Muscle of leg (tissue), 3 donors: ENCODE measurements at regions not wholly inside any gene's neighbourhood (a gene's known extent, or its start where the extent isn't known, plus 50 kb on each side); places are given as distances from the start of the nearest gene placed in this dataset.
A peak's percentile ranks its signal among the peaks of the same experiment; 100 is the strongest.
"Not testable (repeated sequence)": the region's sequence is repeated elsewhere in the genome, so short reads cannot be mapped to it uniquely, and the experiment has no call there.

Source experiments
- DNase-seq: peaks from one replicate; pipeline ENCODE4 v3.0.0; 2013
- H3K27ac ChIP-seq: one replicate; pipeline ENCODE4 v1.5.1; 2013; ENCODE audit warnings: mild to moderate bottlenecking, low read length, control low read depth
- H3K27me3 ChIP-seq: one replicate; pipeline ENCODE4 v1.6.1; 2013; ENCODE audit warnings: low read length; ENCODE audit not compliant: control insufficient read depth, insufficient read depth
- H3K36me3 ChIP-seq: one replicate; pipeline ENCODE4 v1.6.1; 2013; ENCODE audit warnings: low read length; ENCODE audit not compliant: control insufficient read depth, insufficient read depth
- H3K4me1 ChIP-seq: one replicate; pipeline ENCODE4 v1.6.1; 2013; ENCODE audit warnings: low read length; ENCODE audit not compliant: control insufficient read depth, insufficient read depth
- H3K4me3 ChIP-seq: one replicate; pipeline ENCODE4 v1.5.1; 2013; ENCODE audit warnings: low read length, control low read depth
- H3K9me3 ChIP-seq: replicated peaks from 2 replicates; pipeline ENCODE4 v1.6.1; 2013; ENCODE audit warnings: low read depth, low read length; ENCODE audit not compliant: control insufficient read depth
- WGBS: methylation state at CpG from one replicate; pipeline ENCODE4 v1.1.5; 2013; ENCODE audit warnings: missing lambda C conversion rate; ENCODE audit not compliant: insufficient coverage; 5-methylcytosine and 5-hydroxymethylcytosine counted together

GRCh38 chr10:33966946-33967345, 632.5 kb upstream of the NRP1 start:
- WGBS: 96% methylated on average over 3 of the region's 4 CpGs
- DNase-seq: no peak
- Histone ChIP-seq H3K4me3 (no peak overlapping the region), H3K9me3 (no peaks in the 10 kb centered on the region), H3K27me3 (no peaks in the 10 kb centered on the region), H3K27ac (no peak overlapping the region), H3K4me1 (no peaks in the 10 kb centered on the region), H3K36me3 (no peaks in the 10 kb centered on the region)

GRCh38 chr10:33965795-33966581, 631.5 kb upstream of the NRP1 start:
- DNase-seq: no peak
- 90% methylated on average over 6 of the region's 6 CpGs for WGBS
- Histone ChIP-seq H3K36me3 (no peaks in the 10 kb centered on the region), H3K4me3 (no peak overlapping the region), H3K27ac (no peak overlapping the region), H3K9me3 (no peaks in the 10 kb centered on the region), H3K4me1 (no peaks in the 10 kb centered on the region), H3K27me3 (no peaks in the 10 kb centered on the region)

DNA sequence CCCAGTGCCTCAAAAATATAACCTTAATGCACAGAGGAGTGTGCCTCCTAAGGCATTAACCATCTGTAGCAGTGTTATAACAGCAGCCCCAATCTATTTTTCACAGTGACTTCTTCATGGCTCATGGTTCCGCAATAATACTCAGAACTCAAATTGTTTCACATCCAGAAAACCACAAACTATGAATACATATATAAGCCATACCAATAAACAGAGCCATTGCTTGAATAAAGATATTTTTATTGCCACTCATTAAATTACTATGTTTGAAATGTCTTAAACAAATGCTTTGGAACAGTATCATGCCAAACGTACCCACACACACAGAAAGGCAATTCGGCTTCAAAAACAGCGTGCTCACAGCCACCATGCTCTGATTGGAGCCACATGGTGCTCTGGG, 629.3 kb upstream of the NRP1 start:
- DNase-seq: no peak
- Histone ChIP-seq H3K4me1 (no peaks in the 10 kb centered on the region), H3K9me3 (no peaks in the 10 kb centered on the region), H3K27me3 (no peaks in the 10 kb centered on the region), H3K4me3 (no peak overlapping the region), H3K27ac (no peak overlapping the region), H3K36me3 (no peaks in the 10 kb centered on the region)
- WGBS: 66% methylated on average over 3 of the region's 4 CpGs

DNA sequence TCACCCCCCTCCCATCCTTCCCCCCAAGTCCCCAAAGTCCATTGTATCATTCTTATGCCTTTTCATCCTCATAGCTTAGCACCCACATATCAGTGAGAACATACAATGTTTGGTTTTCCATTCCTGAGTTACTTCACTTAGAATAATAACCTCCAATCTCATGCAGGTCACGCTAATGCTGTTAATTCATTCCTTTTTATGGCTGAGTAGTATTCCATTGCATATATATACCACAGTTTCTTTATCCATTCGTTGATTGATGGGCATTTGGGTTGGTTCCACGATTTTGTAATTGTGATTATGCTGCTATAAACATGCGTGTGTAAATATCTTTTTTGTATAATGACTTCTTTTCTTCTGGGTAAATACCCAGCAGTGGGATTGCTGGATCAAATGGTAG, 621.9 kb upstream of the NRP1 start:
- H3K27me3 ChIP-seq, H3K4me1 ChIP-seq, H3K4me3 ChIP-seq, H3K27ac ChIP-seq, H3K9me3 ChIP-seq, H3K36me3 ChIP-seq, DNase-seq: not testable (repeated sequence)
- no CpG with 5 or more reads among the region's 4 CpGs for WGBS

GRCh38 chr10:33955676-33956075, 621.2 kb upstream of the NRP1 start:
- Histone ChIP-seq H3K27me3 (no peaks in the 10 kb centered on the region), H3K36me3 (no peaks in the 10 kb centered on the region), H3K27ac (no peak overlapping the region), H3K9me3 (no peaks in the 10 kb centered on the region), H3K4me3 (no peak overlapping the region), H3K4me1 (no peaks in the 10 kb centered on the region)
- peak; percentile 53 for DNase-seq
- no CpG with 5 or more reads among the region's 1 CpG for WGBS

DNA sequence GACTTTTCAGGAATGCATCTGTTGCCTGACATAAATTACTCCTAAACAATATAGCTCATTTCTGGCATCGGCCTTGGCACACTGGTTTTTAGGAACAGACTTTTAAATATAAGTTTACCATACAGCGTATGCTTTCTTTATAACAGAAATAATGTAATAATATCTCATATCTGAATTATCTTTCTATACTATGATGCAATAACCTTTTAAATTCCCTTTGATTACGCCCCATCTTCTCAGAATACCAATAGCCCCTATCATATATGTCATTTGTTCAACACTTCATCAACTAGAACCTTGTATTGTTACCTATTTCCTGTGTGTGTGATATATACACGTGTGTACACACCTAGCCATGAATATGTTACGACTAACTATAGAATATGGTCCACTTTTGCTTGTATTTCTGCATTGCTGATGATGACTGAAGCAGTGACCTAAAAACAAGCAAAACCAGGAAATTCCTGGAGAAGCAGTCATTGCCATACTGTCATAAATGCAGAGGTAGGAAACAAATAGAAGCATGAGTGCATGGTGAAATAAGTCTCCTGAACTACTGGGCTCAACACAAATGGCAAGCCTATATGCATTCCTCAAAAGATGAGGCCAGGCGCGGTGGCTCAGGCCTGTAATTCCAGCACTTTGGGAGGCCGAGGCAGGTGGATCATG, 618.4 kb upstream of the NRP1 start:
- Histone ChIP-seq H3K27me3 (no peaks in the 10 kb centered on the region), H3K36me3 (no peaks in the 10 kb centered on the region), H3K9me3 (no peaks in the 10 kb centered on the region), H3K4me3 (no peak overlapping the region), H3K27ac (no peak overlapping the region), H3K4me1 (no peaks in the 10 kb centered on the region)
- WGBS: no CpG with 5 or more reads among the region's 8 CpGs
- DNase-seq: no peak

DNA sequence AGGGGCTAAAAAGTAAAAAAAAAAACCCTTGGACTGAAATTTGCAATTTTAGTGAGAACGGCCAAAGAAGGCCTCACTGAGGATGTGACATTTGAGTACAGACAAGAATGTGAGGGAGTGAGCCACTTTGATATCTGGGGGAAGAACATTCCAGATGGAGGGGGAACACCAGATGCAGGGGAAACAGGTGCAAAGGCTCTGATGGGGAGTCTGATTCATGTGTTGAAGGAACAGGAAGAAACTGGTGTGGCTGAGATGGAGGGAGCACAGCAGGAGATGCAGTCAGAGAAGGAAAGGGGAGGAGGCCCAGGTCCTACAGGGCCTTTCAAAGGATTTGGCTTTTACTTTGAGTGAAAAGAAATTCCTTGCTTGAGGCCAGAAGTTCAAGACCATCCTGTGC, 615.7 kb upstream of the NRP1 start:
- Histone ChIP-seq H3K4me1 (no peaks in the 10 kb centered on the region), H3K27me3 (no peaks in the 10 kb centered on the region), H3K27ac (no peak overlapping the region), H3K4me3 (no peak overlapping the region), H3K9me3 (no peaks in the 10 kb centered on the region), H3K36me3 (no peaks in the 10 kb centered on the region)
- DNase-seq: no peak
- WGBS: 31% methylated on average over 1 of the region's 1 CpG

GRCh38 chr10:33947544-33947943, 613.1 kb upstream of the NRP1 start:
- H3K9me3 ChIP-seq: no peaks in the 10 kb centered on the region
- DNase-seq: no peak
- no peak overlapping the region for H3K27ac ChIP-seq
- H3K27me3 ChIP-seq: no peaks in the 10 kb centered on the region
- no peaks in the 10 kb centered on the region for H3K4me1 ChIP-seq
- 83% methylated on average over 1 of the region's 5 CpGs for WGBS
- H3K4me3 ChIP-seq: no peak overlapping the region
- no peaks in the 10 kb centered on the region for H3K36me3 ChIP-seq

DNA sequence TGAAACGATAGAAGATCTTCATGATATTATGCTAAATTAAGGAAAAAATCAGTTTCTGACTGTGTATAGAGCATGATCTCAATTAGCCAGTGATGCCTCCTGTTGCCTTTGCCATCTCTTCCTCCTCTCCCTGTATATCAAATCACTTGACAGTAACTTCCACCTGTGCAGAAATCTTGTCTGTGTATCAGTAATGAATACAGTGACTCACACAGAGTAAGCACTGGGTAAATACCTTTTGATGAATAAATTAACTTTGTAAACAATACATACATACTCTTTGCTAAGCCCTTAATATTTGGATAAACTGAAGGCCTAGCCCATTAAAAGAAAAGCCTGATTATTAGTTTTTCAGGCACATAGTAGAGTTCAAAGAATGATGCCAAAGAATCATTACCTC, 610.6 kb upstream of the NRP1 start:
- H3K4me3 ChIP-seq: no peak overlapping the region
- no peak overlapping the region for H3K27ac ChIP-seq
- H3K9me3 ChIP-seq: no peaks in the 10 kb centered on the region
- no peaks in the 10 kb centered on the region for H3K27me3 ChIP-seq
- no peak for DNase-seq
- H3K36me3 ChIP-seq: no peaks in the 10 kb centered on the region
- H3K4me1 ChIP-seq: no peaks in the 10 kb centered on the region
- no CpG with 5 or more reads among the region's 1 CpG for WGBS

DNA sequence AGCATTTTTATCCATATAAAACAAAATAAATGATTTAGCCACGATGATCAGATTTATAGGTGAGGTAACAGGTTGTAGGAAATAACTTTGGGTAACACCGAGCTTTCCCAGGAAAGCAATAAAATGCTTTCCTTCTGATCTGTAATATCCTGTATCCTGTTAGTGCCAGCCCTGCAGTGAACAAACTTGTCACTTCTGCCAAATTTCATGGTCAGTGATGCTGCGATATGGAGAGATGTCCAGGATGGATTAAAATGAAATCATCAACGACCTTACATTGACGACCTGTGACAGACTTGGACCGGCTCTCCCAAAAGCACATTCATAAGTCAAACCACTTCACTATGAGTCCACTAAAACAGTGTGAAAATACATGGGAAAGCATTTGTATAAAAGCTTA, 608.0 kb upstream of the NRP1 start:
- Histone ChIP-seq H3K27me3 (no peaks in the 10 kb centered on the region), H3K9me3 (no peaks in the 10 kb centered on the region), H3K36me3 (no peaks in the 10 kb centered on the region), H3K4me3 (no peak overlapping the region), H3K27ac (no peak overlapping the region), H3K4me1 (no peaks in the 10 kb centered on the region)
- no peak for DNase-seq
- 71% methylated on average over 1 of the region's 6 CpGs for WGBS
